GM21529 (cell line): ENCODE measurements at regions not wholly inside any gene's neighbourhood (a gene's known extent, or its start where the extent isn't known, plus 50 kb on each side); places are given as distances from the start of the nearest gene placed in this dataset.

Source experiments
- ATAC-seq: cut with Tn5 transposase; IDR thresholded peaks from one replicate; pipeline ENCODE4 v1.9.1; 2021; ENCODE audit not compliant: unreplicated experiment

DNA sequence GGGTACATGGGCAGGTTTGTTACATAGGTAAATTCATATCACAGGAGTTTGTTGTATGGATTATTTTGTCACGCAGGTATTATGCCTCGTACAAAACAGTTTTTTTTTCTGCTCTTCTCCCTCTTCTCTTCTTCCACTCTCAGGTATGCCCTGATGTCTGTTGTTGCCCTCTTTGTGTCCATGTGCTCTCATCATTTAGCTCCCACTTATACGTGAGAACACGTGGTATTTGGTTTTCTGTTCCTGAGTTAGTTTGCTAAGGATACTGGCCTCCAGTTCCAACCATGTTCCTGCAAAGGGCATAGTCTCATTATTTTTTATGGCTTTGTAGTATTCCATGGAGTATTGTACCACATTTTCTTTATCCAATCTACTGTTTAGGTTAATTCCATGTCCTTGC is 65.7 kb downstream of the UNC5CL start:
- ATAC-seq: no peak

GRCh38 chr6:40972814-40973213 is 66.2 kb downstream of the UNC5CL start:
- no peak for ATAC-seq

DNA sequence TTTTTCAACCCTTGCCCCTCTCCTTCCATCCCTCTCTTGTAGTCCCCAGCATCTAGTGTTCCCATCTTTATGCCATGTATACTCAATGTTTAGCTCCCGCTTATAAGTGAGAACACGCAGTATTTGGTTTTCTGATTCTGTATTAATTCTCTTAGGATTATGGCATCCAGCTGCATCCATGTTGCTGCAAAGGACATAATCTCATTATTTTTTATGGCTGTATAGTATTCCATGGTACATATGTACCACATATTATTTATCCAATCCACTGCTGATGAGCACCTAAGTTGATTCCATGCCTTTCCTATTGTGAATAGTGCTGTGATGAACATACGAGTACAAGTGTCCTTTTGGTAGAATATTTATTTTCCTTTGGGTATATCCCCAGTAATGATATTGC is 66.8 kb downstream of the UNC5CL start:
- no peak for ATAC-seq

DNA sequence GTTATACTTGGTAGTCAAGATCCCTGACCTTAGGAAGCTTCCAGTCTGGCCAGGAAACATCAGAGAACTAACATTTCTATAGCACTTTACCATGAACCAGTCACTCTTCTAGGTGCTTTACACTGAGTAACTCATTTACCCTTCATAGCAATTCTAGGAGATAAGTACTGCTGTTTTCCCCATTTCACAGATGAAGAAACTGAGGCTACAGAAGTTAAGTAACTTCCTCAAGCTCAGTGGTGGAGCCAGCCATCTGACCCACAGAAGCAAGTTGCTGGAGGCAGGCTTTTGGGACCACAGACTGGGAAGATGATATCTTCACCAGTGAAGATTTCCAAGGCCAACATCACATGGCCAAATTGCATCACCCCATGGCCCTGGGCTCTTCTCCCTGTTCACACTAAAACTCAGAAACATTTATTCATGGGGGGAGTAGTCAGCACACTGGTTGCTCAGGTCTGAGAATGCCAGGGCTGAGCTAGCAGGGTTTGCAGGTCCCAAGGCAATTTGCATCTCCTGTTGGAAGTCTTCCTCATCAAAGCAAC is 70.3 kb downstream of the UNC5CL start:
- ATAC-seq: no peak

DNA sequence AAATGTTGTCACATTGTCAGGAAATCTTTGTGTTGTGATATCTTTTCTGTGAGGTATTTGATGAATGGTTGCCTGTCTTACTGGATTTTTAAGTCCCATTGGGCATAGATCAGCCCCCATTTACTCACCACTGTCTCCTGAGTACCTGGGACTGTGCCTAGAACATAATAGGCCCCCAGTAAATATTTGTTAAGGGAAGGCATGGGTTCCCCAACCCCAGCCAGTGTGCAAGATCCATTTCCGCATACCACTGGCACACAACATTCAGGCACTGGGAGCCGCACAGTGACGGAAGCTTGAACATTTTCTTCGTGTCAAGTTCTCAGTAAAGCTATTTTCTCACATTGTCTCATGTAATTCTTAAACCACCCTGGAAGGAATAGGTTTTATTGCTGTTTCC is 72.2 kb downstream of the UNC5CL start:
- no peak for ATAC-seq

DNA sequence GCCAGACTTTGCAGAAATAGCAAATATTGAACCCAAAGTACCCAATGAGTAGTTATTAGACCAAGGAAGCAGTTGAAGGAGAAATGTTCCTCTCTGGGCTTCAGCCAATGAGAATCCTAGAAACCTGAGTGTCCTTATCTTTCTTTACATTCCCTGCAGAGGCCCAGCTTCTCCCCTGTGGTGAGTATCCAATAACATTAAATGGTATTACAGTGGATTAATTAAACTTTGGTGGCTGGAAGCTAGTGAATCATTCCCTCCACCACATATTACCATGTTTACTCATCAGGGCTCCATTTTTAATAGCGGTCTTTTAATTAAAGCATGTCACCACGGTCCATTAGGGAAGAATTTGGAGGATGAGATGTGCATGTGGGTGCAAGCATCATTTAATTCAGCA is 74.0 kb downstream of the UNC5CL start:
- no peak for ATAC-seq

DNA sequence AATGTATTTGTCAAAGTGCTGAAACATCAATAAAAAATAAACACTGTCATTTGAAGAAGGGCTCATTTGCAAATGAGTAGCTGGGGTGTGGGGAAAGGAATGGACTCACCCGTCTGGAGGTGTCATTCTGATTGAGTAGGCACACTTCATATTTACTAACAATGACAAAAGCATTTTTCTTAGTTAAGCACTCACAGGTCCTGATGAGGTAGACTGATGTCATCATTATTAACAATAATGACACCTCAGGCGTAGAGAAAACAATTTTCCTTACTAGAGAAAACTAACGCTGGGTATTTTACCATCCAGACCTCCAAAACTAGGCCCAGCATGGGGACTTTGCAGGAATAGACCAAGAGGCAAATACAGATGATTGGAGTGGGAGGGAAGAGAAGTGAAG is 76.0 kb downstream of the UNC5CL start:
- no peak for ATAC-seq

DNA sequence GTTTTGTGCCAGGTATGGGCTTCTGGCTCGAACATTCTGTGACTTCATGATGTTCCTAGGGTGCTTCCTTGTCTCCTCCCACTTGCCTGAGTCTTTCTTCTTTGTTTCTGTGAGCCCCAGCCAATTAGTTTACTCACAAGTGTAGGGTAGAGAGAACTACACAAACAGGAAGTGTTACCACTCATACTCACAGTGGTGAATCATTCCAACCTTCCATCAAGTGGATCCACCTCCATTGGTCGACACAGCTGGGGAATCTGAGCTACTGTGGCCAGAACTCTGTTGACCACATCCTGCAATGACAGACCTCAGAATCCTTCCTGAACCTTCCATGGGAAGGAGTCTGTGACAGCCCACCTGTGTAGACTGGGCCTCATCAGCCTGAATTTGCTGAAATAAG is 76.8 kb downstream of the UNC5CL start:
- ATAC-seq: no peak

DNA sequence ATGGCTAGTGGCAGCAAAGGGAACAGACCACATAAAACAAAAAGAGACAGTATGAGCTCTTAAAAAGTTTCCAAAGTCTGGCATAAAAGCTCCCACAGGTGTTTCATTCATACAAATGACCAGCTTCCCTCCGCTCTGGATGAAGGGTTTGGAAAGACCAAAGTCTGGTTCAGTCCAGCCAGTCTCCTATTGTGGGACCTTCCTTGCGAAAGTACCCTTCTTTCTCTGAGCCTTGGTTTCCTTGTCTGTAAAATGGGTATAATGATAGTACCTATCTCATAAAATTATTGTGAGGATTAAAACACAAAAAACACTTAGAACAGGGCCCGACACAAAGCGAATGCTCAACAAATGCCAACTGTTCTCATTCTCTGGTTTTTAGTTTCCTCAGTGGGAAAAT is 77.2 kb downstream of the UNC5CL start:
- no peak for ATAC-seq

GRCh38 chr6:40960742-40961430 is 78.1 kb downstream of the UNC5CL start:
- no peak for ATAC-seq

DNA sequence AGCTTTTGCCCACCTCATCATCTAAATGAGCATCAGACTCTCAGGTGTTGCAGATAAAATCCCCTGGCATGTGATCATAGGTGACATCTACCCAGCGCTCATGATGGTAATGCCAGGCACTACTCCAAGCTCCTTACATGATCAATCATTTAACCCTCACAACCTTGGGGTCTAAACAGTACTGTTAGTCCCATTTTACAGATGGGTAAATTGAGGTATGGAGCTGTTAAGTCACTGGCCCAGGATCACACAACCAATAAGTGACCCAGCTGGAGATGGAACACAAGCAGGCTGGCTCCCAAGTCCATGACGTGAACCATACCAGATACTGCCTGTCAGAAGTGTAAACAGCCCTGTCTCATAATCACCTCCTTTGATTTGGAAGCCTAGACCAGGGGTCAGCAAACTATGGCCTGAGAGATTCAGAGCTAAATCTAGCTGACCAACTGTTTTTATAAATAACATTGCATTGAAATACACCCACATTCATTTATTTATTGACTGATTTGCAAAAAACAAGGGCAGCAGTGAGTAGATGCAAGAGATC is 79.2 kb downstream of the UNC5CL start:
- no peak for ATAC-seq

DNA sequence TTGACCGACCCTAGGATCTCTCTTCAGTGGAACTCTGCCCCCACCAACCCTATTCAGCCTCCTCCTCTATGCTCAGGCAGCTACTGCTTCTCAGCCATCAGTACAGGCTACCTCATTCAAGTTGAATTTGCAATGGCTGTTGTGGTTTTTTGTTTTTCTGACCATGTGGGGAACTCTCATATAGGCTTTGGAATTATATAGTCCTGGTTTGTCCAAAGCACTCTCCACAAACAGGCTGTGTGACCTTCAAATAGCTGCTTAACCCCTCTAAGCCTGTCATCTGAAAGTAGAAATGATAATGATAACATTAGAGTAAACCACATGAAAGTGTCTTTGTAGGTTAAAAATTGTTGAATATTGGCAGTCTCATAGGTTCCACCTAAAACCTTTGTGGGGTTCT is 80.3 kb downstream of the UNC5CL start:
- ATAC-seq: no peak

DNA sequence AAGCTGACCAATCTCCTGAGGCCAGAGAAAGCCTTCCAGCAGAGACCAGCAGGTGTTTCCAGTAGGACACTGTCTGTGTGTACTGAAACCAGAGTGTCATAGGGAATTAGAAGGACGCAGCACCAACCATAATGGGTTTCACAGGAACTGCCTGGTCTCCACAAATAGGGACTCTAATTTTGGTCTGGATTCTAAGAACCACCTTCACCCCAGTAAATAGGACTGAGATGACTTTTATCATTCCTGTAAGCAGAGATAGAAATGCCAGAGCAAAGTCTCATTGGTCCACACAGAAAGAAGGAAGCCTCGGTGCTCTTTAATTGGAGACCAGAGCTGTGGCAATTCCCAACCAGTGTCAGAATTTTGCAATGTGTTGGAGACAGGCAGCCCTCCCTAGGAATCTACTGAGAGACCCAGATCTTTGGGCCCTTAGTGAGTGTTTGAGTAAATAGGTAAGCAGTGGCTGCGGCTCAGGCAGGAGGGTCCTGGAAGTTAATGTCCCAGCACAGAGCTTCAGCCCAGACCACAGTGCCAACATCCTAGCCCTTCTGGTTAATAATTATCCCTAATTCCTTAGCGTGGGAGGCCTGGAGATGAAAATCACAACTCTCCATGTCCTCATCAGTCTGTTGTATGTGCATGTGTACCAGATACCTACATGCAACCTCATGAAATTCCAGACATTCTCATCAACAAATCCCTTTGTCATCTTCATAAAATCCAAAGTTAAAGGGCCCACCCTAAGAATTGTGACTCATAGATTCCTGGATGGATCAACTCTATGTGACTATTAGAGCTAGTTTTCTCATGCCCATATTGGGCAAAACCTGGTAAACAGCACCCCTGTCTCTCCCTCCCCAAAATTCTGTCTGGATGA is 81.2 kb downstream of the UNC5CL start:
- ATAC-seq: no peak

DNA sequence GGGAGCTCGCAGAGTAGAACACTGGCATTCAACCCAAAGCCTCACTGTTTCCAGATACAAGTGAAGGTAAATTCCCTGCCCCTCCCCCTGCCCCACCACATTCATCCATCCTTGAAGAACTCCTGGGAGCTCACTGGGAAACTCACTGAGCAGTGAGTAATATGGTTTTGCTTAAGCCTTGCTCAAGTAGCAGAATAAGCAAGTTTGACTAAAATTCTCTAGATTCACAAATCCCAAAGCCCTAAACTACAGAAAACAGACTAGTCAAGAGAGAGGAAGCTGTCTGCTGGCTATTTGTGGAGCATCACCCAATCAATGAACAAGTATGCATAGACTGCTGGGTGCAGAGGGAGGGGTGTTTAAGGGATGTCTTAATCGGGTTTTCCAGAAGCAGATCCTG is 82.1 kb downstream of the UNC5CL start:
- ATAC-seq: no peak

GRCh38 chr6:40955178-40955545 is 83.9 kb downstream of the UNC5CL start:
- no peak for ATAC-seq

DNA sequence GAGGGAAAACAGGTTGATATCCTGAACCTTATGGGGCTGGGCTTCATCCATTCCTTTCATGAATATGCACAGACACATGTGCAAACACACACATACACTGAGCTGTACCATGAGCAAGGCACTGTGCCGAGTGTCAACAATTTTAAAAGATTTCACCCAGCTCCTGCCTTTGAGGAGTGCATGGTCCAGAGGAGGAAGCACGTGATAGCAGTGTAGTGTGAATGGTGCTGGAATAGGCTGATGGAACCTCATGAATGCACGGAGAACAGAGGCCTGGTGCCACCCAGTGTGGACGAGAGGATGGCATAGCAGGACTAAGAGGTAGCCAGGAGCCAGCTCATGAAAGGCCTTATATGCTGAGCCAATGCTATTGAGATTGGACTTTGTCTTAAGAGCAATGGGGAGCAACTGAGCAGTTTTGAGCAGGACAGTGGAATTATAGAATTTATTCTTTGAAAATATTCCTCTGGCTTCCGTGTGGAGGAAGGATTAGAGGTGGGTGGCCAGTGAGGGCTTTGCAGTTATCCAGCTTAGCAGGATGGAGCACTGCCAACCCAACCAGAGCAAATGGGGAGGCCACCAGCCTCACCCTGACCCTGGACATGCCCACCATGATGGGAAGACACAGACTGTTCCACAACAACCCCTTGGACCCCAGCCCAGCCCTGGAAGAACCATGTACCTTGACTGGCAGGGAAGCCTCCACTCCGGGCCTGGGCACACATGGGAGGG is 84.4 kb downstream of the UNC5CL start:
- ATAC-seq: no peak

- no peak for ATAC-seq
Observed at GRCh38 chr6:40953486-40953885, 85.5 kb downstream of the UNC5CL start.

- ATAC-seq: no peak
Observed at GRCh38 chr6:40950986-40951698, 87.9 kb downstream of the UNC5CL start.

DNA sequence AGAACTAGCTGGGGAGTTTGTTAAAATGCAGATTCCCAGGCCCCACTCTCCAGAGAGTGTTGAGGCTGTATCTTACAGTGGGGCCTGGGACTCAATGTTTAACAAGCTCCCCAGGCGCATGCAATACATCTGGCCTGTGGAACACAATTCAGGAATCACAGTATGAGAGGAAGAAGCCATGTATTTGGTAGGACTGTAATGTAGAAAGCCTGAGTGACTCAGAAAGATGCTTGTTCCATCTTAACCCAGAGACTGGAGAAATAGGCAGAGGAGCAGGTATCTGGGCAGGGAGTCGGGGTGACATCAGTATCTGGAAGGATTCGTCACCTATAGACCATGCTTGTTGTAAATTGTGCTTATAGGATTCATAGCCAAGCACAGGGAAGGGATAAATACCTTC is 90.5 kb downstream of the UNC5CL start:
- no peak for ATAC-seq

DNA sequence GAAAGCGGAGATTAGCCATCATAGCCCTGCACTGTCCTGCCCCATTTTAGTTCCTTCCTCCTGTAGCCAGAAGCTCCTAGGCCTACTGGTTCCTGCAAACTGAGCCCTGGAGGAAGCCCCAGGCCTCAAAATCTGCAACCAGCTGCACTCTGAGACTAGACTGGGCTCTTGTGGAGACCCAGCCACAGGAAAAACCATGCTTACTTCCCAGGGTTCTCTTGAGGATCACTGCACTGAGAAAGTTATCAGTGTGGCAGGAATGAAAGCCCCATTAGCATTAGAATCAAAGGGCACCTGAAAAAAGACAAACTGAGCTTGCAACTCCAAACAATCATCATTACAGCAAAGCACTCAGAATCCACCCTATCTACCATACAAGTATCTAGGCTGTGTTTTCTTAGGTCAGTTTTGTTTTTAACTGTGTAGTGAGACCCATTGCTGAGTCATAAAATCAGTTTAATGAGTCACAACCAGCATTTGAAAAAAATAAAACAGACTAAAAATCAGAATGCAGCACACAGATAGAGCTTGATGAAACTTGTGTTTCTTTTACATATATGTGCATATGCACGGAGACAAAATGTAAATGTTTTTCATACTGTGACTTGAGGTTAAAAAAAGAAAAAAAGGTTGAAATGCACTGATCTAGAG is 91.0 kb downstream of the UNC5CL start:
- no peak for ATAC-seq
